K562 (cell line): ENCODE measurements at regions not wholly inside any gene's neighbourhood (a gene's known extent, or its start where the extent isn't known, plus 50 kb on each side); places are given as distances from the start of the nearest gene placed in this dataset.

Experiments
- MED1 ChIP-seq: sonication (generic); formaldehyde crosslinking; IDR thresholded peaks from 2 replicates; pipeline ENCODE4 v1.8.1; 2023; ENCODE audit warnings: missing genetic modification reagents, borderline replicate concordance
- SAFB2 ChIP-seq: fragments of 200-400 bp; formaldehyde crosslinking; IDR thresholded peaks from 2 replicates; pipeline ENCODE4 v1.6.1; 2018; ENCODE audit warnings: borderline replicate concordance, low read length, low read depth, moderate library complexity; ENCODE audit not compliant: severe bottlenecking
- SRSF3 ChIP-seq: fragments of 200-400 bp; formaldehyde crosslinking; IDR thresholded peaks from 2 replicates; pipeline ENCODE4 v1.6.1; 2016; ENCODE audit warnings: mild to moderate bottlenecking, low read length, moderate library complexity; ENCODE audit not compliant: insufficient read depth
- TAF1 ChIP-seq: IDR thresholded peaks from 2 replicates; pipeline ENCODE4 v1.6.1; 2011; ENCODE audit warnings: mild to moderate bottlenecking, low read length, moderate library complexity; ENCODE audit not compliant: insufficient read depth, control insufficient read depth, severe bottlenecking; ENCODE audit errors: extremely low read depth
- TRIM24 ChIP-seq, 2 experiments: fragments of 450-650 bp; IDR thresholded peaks; 2 replicates each; pipeline ENCODE4 v1.6.1; 2016
- ZFP36 ChIP-seq: fragments of 150-350 bp; IDR thresholded peaks from 2 replicates; pipeline ENCODE4 v1.6.1; 2018; ENCODE audit warnings: low read length, low read depth; ENCODE audit not compliant: partially characterized antibody
- ZKSCAN1 ChIP-seq: fragments of 150-350 bp; IDR thresholded peaks from 2 replicates; pipeline ENCODE4 v1.6.1; 2016; ENCODE audit warnings: low read depth, low read length
- TF ChIP-seq, protein P1 (sequence below): fragments of 150-350 bp; conservative IDR thresholded peaks from 2 replicates; pipeline ENCODE4 v1.6.1; 2014; ENCODE audit warnings: low read length
- TF ChIP-seq, protein P2 (sequence below), 3 experiments: IDR thresholded peaks in 2 of 3; conservative IDR thresholded peaks in 1 of 3; 2 replicates each; pipeline ENCODE4 v1.5.1; 2011 to 2012; ENCODE audit warnings: low read length in 3 of 3, mild to moderate bottlenecking in 3 of 3, control low read depth in 2 of 3, improper control_type of control experiment in 1 of 3, inconsistent platforms in 1 of 3, low read depth in 1 of 3, mixed read lengths in 1 of 3, moderate library complexity in 1 of 3; ENCODE audit not compliant: insufficient read depth in 2 of 3

GRCh38 chr14:76708028-76708427 lies 53.2 kb upstream of the VASH1 start:
- TF ChIP-seq, protein P1, sequence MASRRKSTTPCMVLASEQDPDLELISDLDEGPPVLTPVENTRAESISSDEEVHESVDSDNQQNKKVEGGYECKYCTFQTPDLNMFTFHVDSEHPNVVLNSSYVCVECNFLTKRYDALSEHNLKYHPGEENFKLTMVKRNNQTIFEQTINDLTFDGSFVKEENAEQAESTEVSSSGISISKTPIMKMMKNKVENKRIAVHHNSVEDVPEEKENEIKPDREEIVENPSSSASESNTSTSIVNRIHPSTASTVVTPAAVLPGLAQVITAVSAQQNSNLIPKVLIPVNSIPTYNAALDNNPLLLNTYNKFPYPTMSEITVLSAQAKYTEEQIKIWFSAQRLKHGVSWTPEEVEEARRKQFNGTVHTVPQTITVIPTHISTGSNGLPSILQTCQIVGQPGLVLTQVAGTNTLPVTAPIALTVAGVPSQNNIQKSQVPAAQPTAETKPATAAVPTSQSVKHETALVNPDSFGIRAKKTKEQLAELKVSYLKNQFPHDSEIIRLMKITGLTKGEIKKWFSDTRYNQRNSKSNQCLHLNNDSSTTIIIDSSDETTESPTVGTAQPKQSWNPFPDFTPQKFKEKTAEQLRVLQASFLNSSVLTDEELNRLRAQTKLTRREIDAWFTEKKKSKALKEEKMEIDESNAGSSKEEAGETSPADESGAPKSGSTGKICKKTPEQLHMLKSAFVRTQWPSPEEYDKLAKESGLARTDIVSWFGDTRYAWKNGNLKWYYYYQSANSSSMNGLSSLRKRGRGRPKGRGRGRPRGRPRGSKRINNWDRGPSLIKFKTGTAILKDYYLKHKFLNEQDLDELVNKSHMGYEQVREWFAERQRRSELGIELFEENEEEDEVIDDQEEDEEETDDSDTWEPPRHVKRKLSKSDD: no peak
- TF ChIP-seq, protein P2, sequence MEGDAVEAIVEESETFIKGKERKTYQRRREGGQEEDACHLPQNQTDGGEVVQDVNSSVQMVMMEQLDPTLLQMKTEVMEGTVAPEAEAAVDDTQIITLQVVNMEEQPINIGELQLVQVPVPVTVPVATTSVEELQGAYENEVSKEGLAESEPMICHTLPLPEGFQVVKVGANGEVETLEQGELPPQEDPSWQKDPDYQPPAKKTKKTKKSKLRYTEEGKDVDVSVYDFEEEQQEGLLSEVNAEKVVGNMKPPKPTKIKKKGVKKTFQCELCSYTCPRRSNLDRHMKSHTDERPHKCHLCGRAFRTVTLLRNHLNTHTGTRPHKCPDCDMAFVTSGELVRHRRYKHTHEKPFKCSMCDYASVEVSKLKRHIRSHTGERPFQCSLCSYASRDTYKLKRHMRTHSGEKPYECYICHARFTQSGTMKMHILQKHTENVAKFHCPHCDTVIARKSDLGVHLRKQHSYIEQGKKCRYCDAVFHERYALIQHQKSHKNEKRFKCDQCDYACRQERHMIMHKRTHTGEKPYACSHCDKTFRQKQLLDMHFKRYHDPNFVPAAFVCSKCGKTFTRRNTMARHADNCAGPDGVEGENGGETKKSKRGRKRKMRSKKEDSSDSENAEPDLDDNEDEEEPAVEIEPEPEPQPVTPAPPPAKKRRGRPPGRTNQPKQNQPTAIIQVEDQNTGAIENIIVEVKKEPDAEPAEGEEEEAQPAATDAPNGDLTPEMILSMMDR (IDR thresholded peaks at IDR 0.05 in 2 of 3, conservative IDR thresholded peaks at IDR 0.05 in 1 of 3; ENCODE audit: insufficient read depth in 2 of 3, low read depth in 1 of 3, low read length in 3 of 3): no peak
- TF ChIP-seq ZKSCAN1 (no peak), MED1 (no peak), ZFP36 (no peak), SAFB2 (no peak), TRIM24 (IDR thresholded peaks at IDR 0.05) (no peak), TAF1 (no peak), SRSF3 (no peak)
